Naive B cell (primary cell): ENCODE measurements at regions not wholly inside any gene's neighbourhood (a gene's known extent, or its start where the extent isn't known, plus 50 kb on each side); places are given as distances from the start of the nearest gene placed in this dataset.

ENCODE experiments used
- ATAC-seq, 2 donors: fragments of 150-1000 bp; cut with Tn5 transposase; 2 replicates each; pipeline ENCODE4 v1.10.0; 2021; ENCODE audit warnings: low read depth in 2 of 2, mild to moderate bottlenecking in 2 of 2, moderate library complexity in 2 of 2
- DNase-seq: peaks from one replicate; pipeline ENCODE4 v3.0.0; 2022
- H3K27ac Mint-ChIP-seq, 6 donors: one replicate each; pipeline ENCODE4 v1.8.0; 2020 to 2022; ENCODE audit warnings: mild to moderate bottlenecking in 6 of 6, mixed read lengths in 6 of 6, moderate library complexity in 5 of 6, inconsistent platforms in 2 of 6
- H3K27me3 Mint-ChIP-seq, 3 donors: one replicate each; pipeline ENCODE4 v1.8.0; 2021 to 2022; ENCODE audit warnings: mixed read lengths in 3 of 3, mild to moderate bottlenecking in 1 of 3
- H3K36me3 Mint-ChIP-seq, 2 donors: one replicate each; pipeline ENCODE4 v1.8.0; 2020 to 2022; ENCODE audit warnings: mixed read lengths in 2 of 2, inconsistent platforms in 1 of 2, mild to moderate bottlenecking in 1 of 2
- H3K4me1 Mint-ChIP-seq, 3 donors: one replicate each; pipeline ENCODE4 v1.8.0; 2020 to 2022; ENCODE audit warnings: mixed read lengths in 3 of 3, inconsistent platforms in 1 of 3, mild to moderate bottlenecking in 1 of 3, moderate library complexity in 1 of 3
- H3K4me3 Mint-ChIP-seq, 8 donors: one replicate each; pipeline ENCODE4 v1.8.0; 2020 to 2022; ENCODE audit warnings: mild to moderate bottlenecking in 8 of 8, mixed read lengths in 8 of 8, moderate library complexity in 8 of 8, inconsistent platforms in 2 of 8
- H3K9me3 Mint-ChIP-seq, 7 donors: one replicate each; pipeline ENCODE4 v1.8.0; 2020 to 2022; ENCODE audit warnings: mixed read lengths in 7 of 7, mild to moderate bottlenecking in 5 of 7, inconsistent platforms in 2 of 7, moderate library complexity in 1 of 7

DNA sequence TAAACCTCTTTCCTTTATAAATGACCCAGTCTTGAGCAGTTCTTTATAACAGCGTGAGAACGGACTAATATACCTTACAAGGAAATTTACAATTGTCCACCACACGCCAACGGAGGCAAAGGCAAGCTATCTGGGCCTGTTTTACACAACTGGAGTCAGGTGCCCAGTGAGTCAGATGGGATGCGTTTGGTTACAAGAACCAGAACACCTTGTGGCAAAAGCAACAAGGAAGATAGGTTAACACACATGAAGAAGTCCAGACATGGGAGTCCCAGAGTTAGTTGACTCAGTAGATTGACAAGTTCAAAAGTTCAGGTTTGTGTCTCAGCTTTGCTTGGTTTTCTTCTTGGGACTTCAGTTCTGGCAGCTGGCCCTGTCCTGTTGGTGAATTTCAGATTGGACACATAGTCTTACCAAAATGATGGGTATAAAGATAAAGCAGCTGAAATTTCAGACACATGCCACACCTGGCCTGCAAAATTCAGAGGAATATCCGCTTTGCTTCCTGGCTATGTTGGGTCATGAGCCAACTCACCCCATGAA is 97.9 kb downstream of the PXDC1 start:
- Mint-ChIP-seq H3K4me1 (no peaks in the 10 kb centered on the region), H3K4me3 (no peak overlapping the region), H3K36me3 (no peaks in the 10 kb centered on the region), H3K9me3 (peaks cover 0 to 3% (median 0%) of the 10 kb centered on the region in 7 donors), H3K27me3 (peaks cover 7 to 29% (median 14%) of the 10 kb centered on the region in 3 donors), H3K27ac (no peak overlapping the region)
- ATAC-seq (no peak), DNase-seq (no peak)

DNA sequence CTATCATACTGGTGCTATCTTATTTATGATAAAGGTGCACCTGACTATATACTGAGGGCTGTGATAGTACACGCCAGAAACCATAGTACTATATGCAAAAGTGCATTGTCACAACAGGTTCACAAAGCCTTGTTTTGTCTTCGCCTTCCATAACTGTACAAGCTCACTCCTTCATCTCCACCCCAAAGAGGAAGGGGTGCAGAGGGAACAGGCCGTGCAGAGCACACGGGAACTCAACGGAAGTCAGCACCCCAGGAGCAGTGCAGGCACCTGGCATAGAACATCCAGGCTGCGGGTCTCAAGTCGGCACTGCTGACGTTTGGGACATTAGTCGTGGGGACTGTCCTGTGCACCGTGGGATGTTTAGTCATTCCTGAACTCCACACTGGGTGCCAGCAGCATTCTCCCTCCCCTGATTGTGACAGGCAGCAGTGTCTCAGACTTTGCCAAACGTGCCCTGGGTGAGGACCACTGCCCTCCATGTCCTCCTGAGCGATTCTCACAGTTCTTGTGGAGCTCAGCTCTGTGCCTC is 99.7 kb downstream of the PXDC1 start:
- Mint-ChIP-seq H3K4me1 (no peaks in the 10 kb centered on the region), H3K36me3 (no peaks in the 10 kb centered on the region), H3K9me3 (peaks cover 0 to 4% (median 0%) of the 10 kb centered on the region in 7 donors), H3K27me3 (peaks cover 4 to 29% (median 8%) of the 10 kb centered on the region in 3 donors), H3K27ac (no peak overlapping the region), H3K4me3 (no peak overlapping the region)
- DNase-seq, result no peak
- ATAC-seq, result no peak

DNA sequence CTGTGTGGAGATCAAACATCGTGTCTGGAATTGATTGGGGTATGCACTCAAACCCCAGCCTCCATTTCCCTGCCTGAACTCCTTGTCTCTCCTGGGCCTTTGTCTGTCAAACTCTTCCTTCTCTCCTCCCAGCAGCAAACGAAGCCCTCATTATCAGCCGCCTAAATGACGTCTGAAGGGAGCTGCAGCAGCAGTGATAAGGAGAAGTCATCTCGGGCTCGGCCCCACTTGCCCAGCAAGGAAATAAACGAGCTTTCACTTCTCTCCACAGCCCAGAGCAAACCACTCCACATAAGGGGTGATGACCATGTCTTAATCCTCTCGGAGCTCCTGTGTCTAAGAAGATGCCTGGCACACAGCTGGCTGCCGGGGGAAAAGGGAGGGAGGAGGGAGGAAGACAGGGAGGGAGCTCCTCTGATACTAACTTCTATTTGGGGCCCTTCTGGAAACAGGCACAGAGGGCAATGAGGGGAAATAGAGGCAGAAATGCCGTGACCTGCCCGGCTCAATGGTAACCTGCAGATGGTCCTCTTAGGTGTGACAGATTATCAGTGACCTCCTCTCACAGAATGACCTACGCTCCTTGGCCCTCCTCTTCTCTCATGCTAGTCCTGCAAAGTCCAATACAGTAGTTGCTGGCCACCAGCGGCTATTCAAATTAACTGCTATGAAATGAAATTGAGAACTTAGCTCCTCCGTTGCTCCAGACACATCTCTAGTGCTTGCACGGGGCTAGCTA is 100.4 kb downstream of the PXDC1 start:
- H3K4me1 Mint-ChIP-seq, result no peaks in the 10 kb centered on the region
- H3K27ac Mint-ChIP-seq, result peak overlapping the region in 1 of 6 donors; percentile 9
- DNase-seq, result no peak
- ATAC-seq, result no peak
- peaks cover 0 to 4% (median 0%) of the 10 kb centered on the region in 7 donors for H3K9me3 Mint-ChIP-seq
- no peak overlapping the region for H3K4me3 Mint-ChIP-seq
- no peaks in the 10 kb centered on the region for H3K36me3 Mint-ChIP-seq
- peaks cover 4 to 24% (median 8%) of the 10 kb centered on the region in 3 donors for H3K27me3 Mint-ChIP-seq

DNA sequence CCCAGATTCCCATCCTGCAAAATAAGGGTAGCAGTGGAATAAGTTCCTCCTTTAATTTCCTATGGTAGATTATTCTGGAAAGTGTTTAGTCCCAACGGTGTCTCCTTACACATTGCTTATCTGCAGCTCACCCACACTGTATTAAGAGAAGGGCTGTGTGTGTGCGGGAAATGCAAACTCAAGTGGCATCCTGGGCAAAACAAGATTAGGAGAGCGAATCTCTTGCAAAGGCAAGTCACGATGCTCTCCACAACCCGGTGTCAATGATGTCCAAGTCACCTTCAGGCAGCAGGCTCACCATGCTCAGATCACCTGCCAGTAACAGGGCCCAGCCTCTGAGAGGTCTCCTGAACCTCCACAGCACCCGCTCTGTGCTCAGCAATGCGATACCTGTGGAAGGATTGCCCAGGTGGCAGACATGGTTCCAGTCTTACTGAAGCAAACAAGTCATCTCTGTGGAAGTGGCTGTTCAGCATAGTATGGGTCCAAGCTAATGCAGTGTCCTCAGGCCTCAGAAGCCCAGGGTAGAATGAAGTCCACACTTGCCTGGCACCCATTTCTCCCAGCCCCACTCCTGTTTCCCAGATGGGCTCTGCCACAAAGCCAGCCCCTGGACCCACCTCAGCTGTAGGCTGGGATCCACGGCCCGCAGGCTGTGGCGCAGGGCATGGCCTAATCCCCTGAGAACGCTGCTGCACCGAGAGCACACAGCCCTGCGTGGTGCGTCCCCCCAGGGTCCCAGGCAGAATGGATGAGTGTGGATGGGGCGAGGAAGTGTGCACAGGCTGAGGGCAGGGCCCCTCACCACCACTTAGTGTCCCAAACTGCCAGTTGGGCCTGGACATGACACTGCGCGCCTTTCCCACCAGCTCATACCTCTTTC is 101.2 kb downstream of the PXDC1 start:
- H3K9me3 Mint-ChIP-seq, result peaks cover 0 to 4% (median 0%) of the 10 kb centered on the region in 7 donors
- no peak for ATAC-seq
- no peak overlapping the region for H3K27ac Mint-ChIP-seq
- H3K4me1 Mint-ChIP-seq, result no peaks in the 10 kb centered on the region
- peaks cover 4 to 18% (median 8%) of the 10 kb centered on the region in 3 donors for H3K27me3 Mint-ChIP-seq
- no peak overlapping the region for H3K4me3 Mint-ChIP-seq
- no peaks in the 10 kb centered on the region for H3K36me3 Mint-ChIP-seq
- no peak for DNase-seq

DNA sequence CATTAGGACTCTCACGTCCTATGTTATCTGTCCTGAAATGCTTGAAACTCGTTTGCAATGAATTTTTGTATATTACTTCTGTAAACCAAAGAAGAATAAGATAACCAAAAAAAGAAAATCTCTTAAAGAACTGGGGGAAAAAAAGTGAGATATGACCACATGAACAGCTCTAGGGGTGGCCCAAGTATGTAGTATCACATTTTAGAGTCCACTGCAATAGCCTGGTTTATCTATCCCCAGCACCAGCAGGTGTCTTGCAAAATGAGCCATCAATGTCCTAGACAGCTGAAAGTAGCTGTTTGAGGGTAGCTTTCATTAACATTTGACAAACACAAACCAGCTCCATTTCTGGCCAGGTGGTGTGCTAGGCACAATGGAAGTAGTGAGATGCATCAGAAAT is 102.8 kb downstream of the PXDC1 start:
- Mint-ChIP-seq H3K27ac (no peak overlapping the region), H3K36me3 (no peaks in the 10 kb centered on the region), H3K27me3 (peaks cover 4 to 16% (median 8%) of the 10 kb centered on the region in 3 donors), H3K9me3 (peaks cover 0 to 4% (median 0%) of the 10 kb centered on the region in 7 donors), H3K4me1 (no peaks in the 10 kb centered on the region), H3K4me3 (no peak overlapping the region)
- no peak for DNase-seq
- ATAC-seq, result no peak

DNA sequence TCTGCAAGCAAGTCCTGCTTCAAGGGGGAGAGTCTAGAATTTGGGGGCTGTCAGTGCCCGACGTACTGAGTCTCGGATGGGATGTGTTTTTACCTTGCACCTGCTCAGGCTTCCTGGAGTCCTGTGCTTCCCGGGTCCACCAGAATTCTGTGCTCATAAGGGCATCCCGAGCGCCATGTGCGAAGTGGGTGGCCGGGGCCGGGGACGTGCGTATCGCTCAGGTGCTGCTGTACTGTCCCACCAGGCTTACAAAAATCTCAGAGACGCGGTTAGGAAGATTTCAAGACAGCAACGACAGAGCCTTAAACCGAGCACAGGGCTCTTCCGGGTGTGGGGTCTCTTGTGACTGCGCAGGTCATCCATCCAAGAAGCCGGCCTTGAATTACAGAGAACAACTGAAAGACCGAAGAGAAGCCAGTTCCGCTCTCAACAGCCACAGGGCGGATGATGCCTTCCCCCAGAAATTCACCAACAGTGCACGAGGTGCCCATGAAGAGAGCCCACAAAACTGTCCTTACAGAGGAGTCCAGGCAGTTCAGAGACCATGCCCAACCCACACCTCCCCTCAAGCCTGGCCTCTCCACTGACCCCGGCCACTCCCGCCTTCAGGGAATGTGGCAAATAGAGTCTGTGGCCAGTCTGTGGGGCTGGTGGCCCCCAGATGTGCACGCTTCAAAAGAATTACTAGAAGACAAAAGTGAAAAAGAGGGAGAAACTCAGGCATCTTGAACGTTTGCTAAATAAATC is 104.7 kb downstream of the PXDC1 start:
- peaks cover 4 to 17% (median 8%) of the 10 kb centered on the region in 3 donors for H3K27me3 Mint-ChIP-seq
- H3K4me3 Mint-ChIP-seq, result no peak overlapping the region
- H3K27ac Mint-ChIP-seq, result no peak overlapping the region
- ATAC-seq, result no peak
- H3K4me1 Mint-ChIP-seq, result no peaks in the 10 kb centered on the region
- no peaks in the 10 kb centered on the region for H3K36me3 Mint-ChIP-seq
- DNase-seq, result no peak
- peaks cover 0 to 4% (median 0%) of the 10 kb centered on the region in 7 donors for H3K9me3 Mint-ChIP-seq

DNA sequence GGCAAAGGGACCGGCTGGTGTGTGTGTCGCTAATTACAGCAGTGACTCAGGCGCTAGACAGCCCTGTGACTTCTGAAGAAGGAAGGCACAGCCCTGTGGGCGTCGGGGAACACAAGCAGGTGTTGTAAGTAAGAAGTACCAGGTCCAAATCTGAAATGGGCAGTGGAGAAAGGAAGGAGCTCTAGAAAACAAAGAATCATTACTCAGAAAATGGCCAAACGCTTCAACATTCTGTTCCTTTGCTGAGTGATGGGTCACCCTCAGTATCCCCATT is 106.8 kb downstream of the PXDC1 start:
- peaks cover 0 to 4% (median 0%) of the 10 kb centered on the region in 7 donors for H3K9me3 Mint-ChIP-seq
- no peak overlapping the region for H3K27ac Mint-ChIP-seq
- DNase-seq (no peak), ATAC-seq (no peak)
- no peaks in the 10 kb centered on the region for H3K36me3 Mint-ChIP-seq
- H3K4me1 Mint-ChIP-seq, result no peaks in the 10 kb centered on the region
- no peak overlapping the region for H3K4me3 Mint-ChIP-seq
- H3K27me3 Mint-ChIP-seq, result peaks cover 0 to 17% (median 0%) of the 10 kb centered on the region in 3 donors

DNA sequence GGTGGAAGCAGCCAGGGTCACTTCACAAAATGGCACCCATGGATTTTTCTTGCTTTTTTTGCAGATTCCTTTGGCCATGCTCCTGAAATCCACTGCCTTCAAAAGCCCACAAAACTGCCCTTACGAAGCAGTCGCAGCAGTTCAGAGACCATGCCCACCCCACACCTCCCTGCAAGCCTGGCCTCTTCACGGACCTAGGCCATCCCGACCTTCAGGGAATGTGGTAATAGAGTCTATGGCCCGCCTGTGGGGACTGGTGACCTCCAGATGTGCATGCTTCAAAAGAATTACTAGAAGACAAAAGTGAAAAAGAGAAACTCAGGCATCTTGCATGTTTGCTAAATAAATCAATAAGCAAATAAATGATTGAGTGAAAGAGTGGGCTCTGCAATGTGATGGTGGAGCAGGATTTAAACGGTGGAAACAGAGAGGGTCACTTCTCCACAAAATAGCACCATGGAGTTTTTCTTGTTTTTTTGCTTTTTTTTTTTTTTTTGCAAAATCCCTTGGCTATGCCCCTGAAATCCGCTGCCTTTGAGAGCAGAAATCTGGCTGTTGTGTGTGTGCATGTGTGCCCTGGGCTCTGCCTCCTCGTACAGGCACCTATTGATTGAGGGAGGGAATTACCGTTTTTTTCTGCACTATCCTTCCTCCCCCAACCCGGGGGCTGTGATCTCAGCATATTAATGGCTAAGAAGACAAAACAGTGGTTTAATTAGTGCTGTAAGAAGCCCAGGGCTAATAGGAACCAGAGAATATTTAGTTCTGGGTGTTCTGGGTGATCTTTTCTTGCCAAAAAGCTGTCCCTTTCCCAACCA is 107.4 kb downstream of the PXDC1 start:
- DNase-seq (no peak), ATAC-seq (no peak)
- H3K4me1 Mint-ChIP-seq, result no peaks in the 10 kb centered on the region
- H3K27me3 Mint-ChIP-seq, result peaks cover 0 to 17% (median 0%) of the 10 kb centered on the region in 3 donors
- peak overlapping the region in 1 of 6 donors; percentile 50 for H3K27ac Mint-ChIP-seq
- no peaks in the 10 kb centered on the region for H3K36me3 Mint-ChIP-seq
- H3K4me3 Mint-ChIP-seq, result no peak overlapping the region
- H3K9me3 Mint-ChIP-seq, result peaks cover 0 to 3% (median 0%) of the 10 kb centered on the region in 7 donors

DNA sequence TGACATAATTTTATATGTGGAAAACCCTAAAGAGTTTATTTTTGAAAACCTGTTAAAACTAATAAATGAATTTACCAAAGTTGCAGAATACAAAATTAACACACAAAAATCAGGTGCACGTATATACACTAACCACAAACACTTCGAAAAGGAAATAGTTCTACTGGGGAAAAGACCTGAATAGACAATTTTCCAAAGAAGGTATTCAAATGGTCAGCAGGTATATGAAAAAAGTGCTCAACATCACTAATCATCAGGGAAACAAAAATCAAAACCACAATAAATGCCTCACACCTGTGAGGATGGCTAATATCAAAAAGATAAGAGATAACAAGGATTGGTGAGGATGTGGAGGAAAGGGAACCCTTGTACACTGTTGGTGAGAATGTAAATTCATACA is 110.6 kb downstream of the PXDC1 start:
- Mint-ChIP-seq H3K36me3 (no peaks in the 10 kb centered on the region), H3K4me1 (no peaks in the 10 kb centered on the region), H3K9me3 (peaks cover 0 to 3% (median 0%) of the 10 kb centered on the region in 7 donors), H3K27ac (no peak overlapping the region), H3K27me3 (peaks cover 5 to 13% (median 7%) of the 10 kb centered on the region in 3 donors), H3K4me3 (no peak overlapping the region)
- ATAC-seq (no peak), DNase-seq (no peak)

DNA sequence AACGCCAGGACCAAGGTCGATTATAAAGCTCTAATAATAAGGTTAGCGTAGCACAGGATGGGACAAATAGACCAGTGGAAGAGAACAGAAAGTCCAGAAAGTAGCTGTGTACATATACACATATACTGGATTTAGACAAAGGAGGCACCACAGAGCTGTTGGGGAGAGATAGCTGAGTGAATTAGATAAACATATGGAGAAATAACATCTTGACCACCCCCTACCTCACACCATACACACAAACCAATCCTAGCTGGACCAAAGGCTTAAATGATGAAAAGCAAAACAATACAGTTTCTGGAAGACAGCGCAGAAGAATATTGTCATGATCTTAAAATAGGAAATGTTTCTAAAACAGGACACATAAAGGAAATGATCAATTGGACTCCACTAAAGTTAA is 112.9 kb downstream of the PXDC1 start:
- Mint-ChIP-seq H3K4me3 (no peak overlapping the region), H3K27ac (no peak overlapping the region), H3K4me1 (no peaks in the 10 kb centered on the region), H3K36me3 (no peaks in the 10 kb centered on the region), H3K27me3 (peaks cover 0 to 13% (median 5%) of the 10 kb centered on the region in 3 donors), H3K9me3 (peaks cover 0 to 3% (median 0%) of the 10 kb centered on the region in 7 donors)
- DNase-seq, result no peak
- no peak for ATAC-seq

DNA sequence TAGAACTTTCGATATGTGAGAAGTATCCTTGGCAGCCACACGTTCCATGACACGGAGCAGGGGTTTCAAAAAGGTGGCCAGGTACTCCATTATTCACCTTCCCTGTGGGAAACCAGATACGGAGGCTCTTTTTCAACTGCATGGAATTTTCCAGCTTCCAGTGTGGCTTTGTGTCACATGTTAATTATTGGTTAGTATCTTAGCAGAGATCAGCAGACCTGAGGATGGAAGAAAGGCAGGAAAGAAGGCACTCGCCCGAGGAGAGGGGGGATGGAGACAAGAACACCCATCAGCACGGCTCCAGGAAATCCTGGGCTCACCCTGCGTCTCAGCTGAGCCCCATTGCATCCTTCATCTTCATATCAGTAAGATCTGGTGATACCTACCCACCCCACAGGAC is 115.5 kb downstream of the PXDC1 start:
- no peak overlapping the region for H3K27ac Mint-ChIP-seq
- H3K27me3 Mint-ChIP-seq, result peaks cover 0 to 13% (median 5%) of the 10 kb centered on the region in 3 donors
- ATAC-seq (no peak), DNase-seq (no peak)
- H3K36me3 Mint-ChIP-seq, result no peaks in the 10 kb centered on the region
- H3K4me1 Mint-ChIP-seq, result no peaks in the 10 kb centered on the region
- H3K4me3 Mint-ChIP-seq, result no peak overlapping the region
- no peaks in the 10 kb centered on the region for H3K9me3 Mint-ChIP-seq

DNA sequence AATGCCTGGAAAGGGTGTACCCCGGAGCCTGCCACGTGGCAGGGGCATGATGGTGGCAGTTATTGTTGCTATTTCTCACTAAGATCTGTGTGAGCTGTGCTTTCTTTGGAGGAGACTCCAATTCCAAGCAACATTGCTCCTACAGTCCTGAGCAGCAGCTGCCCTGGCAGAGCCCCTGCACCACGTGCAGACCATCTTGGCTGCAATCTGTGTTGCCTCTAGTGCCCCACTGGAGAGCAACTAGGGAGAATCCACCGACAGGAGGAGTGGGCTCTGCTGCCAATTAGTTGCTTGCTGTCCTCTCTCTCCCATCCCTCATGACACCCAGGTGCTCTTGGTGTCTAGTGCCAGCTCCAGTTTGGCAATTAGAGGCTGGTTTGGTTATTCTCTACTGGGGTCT is 116.0 kb downstream of the PXDC1 start:
- Mint-ChIP-seq H3K4me3 (no peak overlapping the region), H3K27me3 (peaks cover 0 to 13% (median 5%) of the 10 kb centered on the region in 3 donors), H3K36me3 (no peaks in the 10 kb centered on the region), H3K27ac (no peak overlapping the region), H3K4me1 (no peaks in the 10 kb centered on the region), H3K9me3 (no peaks in the 10 kb centered on the region)
- DNase-seq (no peak), ATAC-seq (no peak)
